HG02870 (cell line): ENCODE measurements at regions not wholly inside any gene's neighbourhood (a gene's known extent, or its start where the extent isn't known, plus 50 kb on each side); places are given as distances from the start of the nearest gene placed in this dataset.
"Not testable (repeated sequence)": the region's sequence is repeated elsewhere in the genome, so short reads cannot be mapped to it uniquely, and the experiment has no call there.

Experiments used
- ATAC-seq: cut with Tn5 transposase; IDR thresholded peaks from one replicate; pipeline ENCODE4 v1.9.1; 2021; ENCODE audit warnings: mild to moderate bottlenecking, moderate library complexity; ENCODE audit not compliant: unreplicated experiment

- ATAC-seq: no peak
Measured at GRCh38 chr10:22086730-22087401, 83.3 kb upstream of the DNAJC1 start.

GRCh38 chr10:22079921-22080320 lies 76.4 kb upstream of the DNAJC1 start:
- ATAC-seq: not testable (repeated sequence)

GRCh38 chr10:22071332-22071731 lies 67.8 kb upstream of the DNAJC1 start:
- ATAC-seq: no peak

GRCh38 chr10:22067091-22067490 lies 63.6 kb upstream of the DNAJC1 start:
- no peak for ATAC-seq

GRCh38 chr10:22060984-22061383 lies 57.5 kb upstream of the DNAJC1 start:
- ATAC-seq: not testable (repeated sequence)

- no peak for ATAC-seq
Measured at GRCh38 chr10:22058201-22058600, 54.7 kb upstream of the DNAJC1 start.

- no peak for ATAC-seq
Measured at GRCh38 chr10:22054961-22055360, 51.4 kb upstream of the DNAJC1 start.
